ENCODE measurements at regions not wholly inside any gene's neighbourhood (a gene's known extent, or its start where the extent isn't known, plus 50 kb on each side); places are given as distances from the start of the nearest gene placed in this dataset.

DNA sequence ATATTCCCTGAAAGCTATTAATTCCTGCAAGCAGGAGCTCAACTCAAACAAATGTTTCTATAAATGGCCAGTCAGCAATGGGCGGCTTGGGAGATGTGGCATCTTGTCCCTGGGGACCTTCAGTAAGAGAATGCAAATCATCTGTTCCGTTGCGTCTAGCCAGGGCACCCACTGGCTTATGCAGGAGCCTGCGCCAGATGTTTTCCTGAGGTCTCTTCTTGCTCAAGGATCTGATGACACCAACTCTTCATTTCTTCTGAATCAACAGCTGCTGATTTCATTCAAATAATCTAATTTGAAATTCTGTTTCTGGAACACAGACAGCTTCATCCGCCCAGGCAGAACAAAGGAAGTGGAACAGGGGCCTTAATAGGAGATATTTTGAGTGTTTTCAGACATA, 70.0 kb upstream of the AJAP1 start:
- TF ChIP-seq, protein P1, sequence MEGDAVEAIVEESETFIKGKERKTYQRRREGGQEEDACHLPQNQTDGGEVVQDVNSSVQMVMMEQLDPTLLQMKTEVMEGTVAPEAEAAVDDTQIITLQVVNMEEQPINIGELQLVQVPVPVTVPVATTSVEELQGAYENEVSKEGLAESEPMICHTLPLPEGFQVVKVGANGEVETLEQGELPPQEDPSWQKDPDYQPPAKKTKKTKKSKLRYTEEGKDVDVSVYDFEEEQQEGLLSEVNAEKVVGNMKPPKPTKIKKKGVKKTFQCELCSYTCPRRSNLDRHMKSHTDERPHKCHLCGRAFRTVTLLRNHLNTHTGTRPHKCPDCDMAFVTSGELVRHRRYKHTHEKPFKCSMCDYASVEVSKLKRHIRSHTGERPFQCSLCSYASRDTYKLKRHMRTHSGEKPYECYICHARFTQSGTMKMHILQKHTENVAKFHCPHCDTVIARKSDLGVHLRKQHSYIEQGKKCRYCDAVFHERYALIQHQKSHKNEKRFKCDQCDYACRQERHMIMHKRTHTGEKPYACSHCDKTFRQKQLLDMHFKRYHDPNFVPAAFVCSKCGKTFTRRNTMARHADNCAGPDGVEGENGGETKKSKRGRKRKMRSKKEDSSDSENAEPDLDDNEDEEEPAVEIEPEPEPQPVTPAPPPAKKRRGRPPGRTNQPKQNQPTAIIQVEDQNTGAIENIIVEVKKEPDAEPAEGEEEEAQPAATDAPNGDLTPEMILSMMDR (IDR thresholded peaks at IDR 0.05; ENCODE audit: low read depth, low read length, poor library complexity, severe bottlenecking), result no peak
- TF ChIP-seq EZH2phosphoT487 (IDR thresholded peaks at IDR 0.05; ENCODE audit: borderline replicate concordance, low read length), result no peak

Data from DOHH2 (cell line).